Left lung (tissue), 4 donors: ENCODE measurements at regions not wholly inside any gene's neighbourhood (a gene's known extent, or its start where the extent isn't known, plus 50 kb on each side); places are given as distances from the start of the nearest gene placed in this dataset.

Experiments used
- ATAC-seq: fragments of 200-7000 bp; cut with Tn5 transposase; one replicate; pipeline ENCODE4 v1.9.1; 2020; ENCODE audit warnings: moderate library complexity
- DNase-seq, 4 donors: peaks; one replicate each; pipeline ENCODE4 v3.0.0-alpha.2; 2013 to 2020
- H3K27ac ChIP-seq, 2 donors: fragments of 200-600 bp; sonication (generic) in 1 of 2; one replicate each; pipeline versions ENCODE4 v1.5.0 to v1.8.0; 2020 to 2021
- H3K27me3 ChIP-seq, 2 donors: fragments of 200-600 bp; sonication (generic) in 1 of 2; one replicate each; pipeline versions ENCODE4 v1.5.0 to v1.8.0; 2020 to 2021
- H3K36me3 ChIP-seq, 2 donors: fragments of 200-600 bp; sonication (generic) in 1 of 2; one replicate each; pipeline versions ENCODE4 v1.5.0 to v1.8.0; 2020 to 2021
- H3K4me1 ChIP-seq, 2 donors: fragments of 200-600 bp; one replicate each; pipeline ENCODE4 v1.8.0; 2021
- H3K4me3 ChIP-seq, 2 donors: fragments of 200-600 bp; sonication (generic) in 1 of 2; one replicate each; pipeline versions ENCODE4 v1.5.0 to v1.8.0; 2020 to 2021; ENCODE audit warnings: mild to moderate bottlenecking in 1 of 2
- H3K9me3 ChIP-seq, 2 donors: fragments of 200-600 bp; sonication (generic) in 1 of 2; one replicate each; pipeline versions ENCODE4 v1.5.0 to v1.8.0; 2020 to 2021
- intact Hi-C, 2 donors: fragments of 100-400 bp; cut with DNase I; formaldehyde crosslinking; loops; one replicate each; pipeline versions ENCODE4 v1.11.2 to v1.14.2; 2022
- TF ChIP-seq, protein P1 (sequence below), 2 donors: fragments of 200-600 bp; sonication (generic) in 1 of 2; IDR thresholded peaks; one replicate each; pipeline versions ENCODE4 v1.5.0 to v1.8.0; 2021; ENCODE audit warnings: antibody characterized with exemption in 2 of 2
- donor health status: DM: no; HTN: yes; CAD: no.
- donor health status: DM: no; HTN: no; CAD: no.

GRCh38 chr3:24881239-24881638, 386.6 kb upstream of the THRB start:
- DNase-seq (no peak), ATAC-seq (peak; percentile 53)
- Histone ChIP-seq H3K9me3 (no peaks in the 10 kb centered on the region), H3K4me1 (no peaks in the 10 kb centered on the region), H3K4me3 (no peak overlapping the region), H3K27ac (no peak overlapping the region), H3K36me3 (no peaks in the 10 kb centered on the region), H3K27me3 (no peaks in the 10 kb centered on the region)
- TF ChIP-seq, protein P1, sequence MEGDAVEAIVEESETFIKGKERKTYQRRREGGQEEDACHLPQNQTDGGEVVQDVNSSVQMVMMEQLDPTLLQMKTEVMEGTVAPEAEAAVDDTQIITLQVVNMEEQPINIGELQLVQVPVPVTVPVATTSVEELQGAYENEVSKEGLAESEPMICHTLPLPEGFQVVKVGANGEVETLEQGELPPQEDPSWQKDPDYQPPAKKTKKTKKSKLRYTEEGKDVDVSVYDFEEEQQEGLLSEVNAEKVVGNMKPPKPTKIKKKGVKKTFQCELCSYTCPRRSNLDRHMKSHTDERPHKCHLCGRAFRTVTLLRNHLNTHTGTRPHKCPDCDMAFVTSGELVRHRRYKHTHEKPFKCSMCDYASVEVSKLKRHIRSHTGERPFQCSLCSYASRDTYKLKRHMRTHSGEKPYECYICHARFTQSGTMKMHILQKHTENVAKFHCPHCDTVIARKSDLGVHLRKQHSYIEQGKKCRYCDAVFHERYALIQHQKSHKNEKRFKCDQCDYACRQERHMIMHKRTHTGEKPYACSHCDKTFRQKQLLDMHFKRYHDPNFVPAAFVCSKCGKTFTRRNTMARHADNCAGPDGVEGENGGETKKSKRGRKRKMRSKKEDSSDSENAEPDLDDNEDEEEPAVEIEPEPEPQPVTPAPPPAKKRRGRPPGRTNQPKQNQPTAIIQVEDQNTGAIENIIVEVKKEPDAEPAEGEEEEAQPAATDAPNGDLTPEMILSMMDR (IDR thresholded peaks at IDR 0.05), result no peak
- intact Hi-C loops, result no loop called here

- no peak for DNase-seq
- intact Hi-C loops, result no loop called here
- no peaks in the 10 kb centered on the region for H3K27me3 ChIP-seq
- no peaks in the 10 kb centered on the region for H3K36me3 ChIP-seq
- no peak overlapping the region for H3K27ac ChIP-seq
- no peaks in the 10 kb centered on the region for H3K4me1 ChIP-seq
- TF ChIP-seq, protein P1 (IDR thresholded peaks at IDR 0.05), result no peak
- H3K9me3 ChIP-seq, result no peaks in the 10 kb centered on the region
- no peak overlapping the region for H3K4me3 ChIP-seq
- no peak for ATAC-seq
Measured at GRCh38 chr3:24886501-24886900, 391.9 kb upstream of the THRB start.

- no peak overlapping the region for H3K27ac ChIP-seq
Measured at GRCh38 chr3:24890012-24890411, 395.4 kb upstream of the THRB start.

DNA sequence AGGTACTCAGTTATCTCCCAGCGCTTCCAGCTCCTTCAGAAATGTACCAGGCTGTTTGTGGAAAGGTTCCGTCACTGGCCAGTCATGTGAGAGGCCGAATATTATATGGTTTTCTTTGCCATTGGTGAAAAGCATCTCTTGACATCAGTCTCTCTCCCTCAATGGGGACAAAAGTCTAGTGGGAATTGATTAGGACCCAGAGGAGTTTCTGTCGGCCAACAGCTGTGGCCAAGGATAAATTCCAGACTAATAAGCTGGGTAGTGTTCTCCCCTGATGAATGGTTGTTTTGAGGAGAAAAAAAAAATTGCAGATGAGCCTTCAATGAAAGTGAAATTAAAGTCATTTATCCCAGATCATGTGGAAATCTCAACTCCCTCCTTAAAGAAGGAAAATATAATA, 404.7 kb upstream of the THRB start:
- Histone ChIP-seq H3K27ac (no peak overlapping the region), H3K9me3 (no peaks in the 10 kb centered on the region), H3K4me3 (no peak overlapping the region), H3K36me3 (no peaks in the 10 kb centered on the region), H3K4me1 (no peaks in the 10 kb centered on the region), H3K27me3 (no peaks in the 10 kb centered on the region)
- TF ChIP-seq, protein P1 (IDR thresholded peaks at IDR 0.05), result no peak
- DNase-seq (no peak), ATAC-seq (no peak)
- intact Hi-C loops, result no loop called here

More at GRCh38 chr3:24890012-24890411, 395.4 kb upstream of the THRB start:
- H3K27me3 ChIP-seq, result no peaks in the 10 kb centered on the region
- no peak for DNase-seq
- TF ChIP-seq, protein P1 (IDR thresholded peaks at IDR 0.05), result no peak
- intact Hi-C loops, result no loop called here
- H3K36me3 ChIP-seq, result no peaks in the 10 kb centered on the region
- no peak overlapping the region for H3K4me3 ChIP-seq
- peak; percentile 93 for ATAC-seq
- H3K4me1 ChIP-seq, result no peaks in the 10 kb centered on the region
- H3K9me3 ChIP-seq, result no peaks in the 10 kb centered on the region

DNA sequence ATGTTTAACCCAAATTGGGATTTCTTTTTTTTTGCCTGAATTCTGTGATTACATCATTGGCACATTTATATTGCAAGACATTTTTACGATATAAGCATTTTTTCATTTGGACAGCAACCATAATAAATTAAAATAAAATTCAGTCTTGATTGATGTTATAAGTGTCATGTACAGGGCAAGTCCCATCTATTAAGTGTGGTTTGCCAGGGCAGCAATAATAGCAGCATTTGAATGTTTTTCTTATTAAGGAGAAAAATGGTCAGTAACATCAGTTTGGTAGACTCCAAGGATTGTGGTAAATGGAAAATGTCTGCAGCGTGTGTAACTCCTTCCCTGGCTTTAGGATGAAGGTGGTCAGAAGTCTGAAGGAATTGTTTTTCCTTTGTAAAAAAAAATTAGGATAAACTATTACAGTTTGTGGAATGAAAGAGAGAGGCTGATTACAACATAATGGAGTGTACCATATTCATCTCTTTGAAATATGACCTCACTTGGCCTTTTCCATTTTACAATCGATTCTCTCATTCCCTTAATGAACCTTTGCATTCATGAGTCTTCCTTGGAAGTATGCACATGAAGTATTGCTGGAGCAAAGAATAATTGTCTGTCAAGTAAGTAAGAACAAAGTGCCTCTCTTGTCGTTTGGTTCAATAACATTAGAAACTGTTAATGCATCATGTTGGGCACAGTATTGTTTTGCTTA, 405.4 kb upstream of the THRB start:
- H3K36me3 ChIP-seq, result no peaks in the 10 kb centered on the region
- intact Hi-C loops, result no loop called here
- no peaks in the 10 kb centered on the region for H3K27me3 ChIP-seq
- TF ChIP-seq, protein P1 (IDR thresholded peaks at IDR 0.05), result no peak
- no peak overlapping the region for H3K27ac ChIP-seq
- ATAC-seq, result no peak
- DNase-seq, result no peak
- H3K9me3 ChIP-seq, result no peaks in the 10 kb centered on the region
- H3K4me3 ChIP-seq, result no peak overlapping the region
- no peaks in the 10 kb centered on the region for H3K4me1 ChIP-seq
